ENCODE measurements at regions not wholly inside any gene's neighbourhood (a gene's known extent, or its start where the extent isn't known, plus 50 kb on each side); places are given as distances from the start of the nearest gene placed in this dataset.
A peak's percentile ranks its signal among the peaks of the same experiment; 100 is the strongest.
"Not testable (repeated sequence)": the region's sequence is repeated elsewhere in the genome, so short reads cannot be mapped to it uniquely, and the experiment has no call there.

- TF ChIP-seq, protein P1, sequence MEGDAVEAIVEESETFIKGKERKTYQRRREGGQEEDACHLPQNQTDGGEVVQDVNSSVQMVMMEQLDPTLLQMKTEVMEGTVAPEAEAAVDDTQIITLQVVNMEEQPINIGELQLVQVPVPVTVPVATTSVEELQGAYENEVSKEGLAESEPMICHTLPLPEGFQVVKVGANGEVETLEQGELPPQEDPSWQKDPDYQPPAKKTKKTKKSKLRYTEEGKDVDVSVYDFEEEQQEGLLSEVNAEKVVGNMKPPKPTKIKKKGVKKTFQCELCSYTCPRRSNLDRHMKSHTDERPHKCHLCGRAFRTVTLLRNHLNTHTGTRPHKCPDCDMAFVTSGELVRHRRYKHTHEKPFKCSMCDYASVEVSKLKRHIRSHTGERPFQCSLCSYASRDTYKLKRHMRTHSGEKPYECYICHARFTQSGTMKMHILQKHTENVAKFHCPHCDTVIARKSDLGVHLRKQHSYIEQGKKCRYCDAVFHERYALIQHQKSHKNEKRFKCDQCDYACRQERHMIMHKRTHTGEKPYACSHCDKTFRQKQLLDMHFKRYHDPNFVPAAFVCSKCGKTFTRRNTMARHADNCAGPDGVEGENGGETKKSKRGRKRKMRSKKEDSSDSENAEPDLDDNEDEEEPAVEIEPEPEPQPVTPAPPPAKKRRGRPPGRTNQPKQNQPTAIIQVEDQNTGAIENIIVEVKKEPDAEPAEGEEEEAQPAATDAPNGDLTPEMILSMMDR (conservative IDR thresholded peaks at IDR 0.05; ENCODE audit: low read depth, low read length), result no peak
- no peak overlapping the region for H3K4me3 ChIP-seq (ENCODE audit: low read depth, low read length)
- DNase-seq (ENCODE audit: low read depth), result no peak
Measured at GRCh38 chr15:81723113-81723651, 322.6 kb downstream of the MEX3B start.

- DNase-seq (ENCODE audit: low read depth); H3K4me3 ChIP-seq (ENCODE audit: low read depth, low read length): not testable (repeated sequence)
Measured at GRCh38 chr15:81716468-81716867, 329.4 kb downstream of the MEX3B start.

DNA sequence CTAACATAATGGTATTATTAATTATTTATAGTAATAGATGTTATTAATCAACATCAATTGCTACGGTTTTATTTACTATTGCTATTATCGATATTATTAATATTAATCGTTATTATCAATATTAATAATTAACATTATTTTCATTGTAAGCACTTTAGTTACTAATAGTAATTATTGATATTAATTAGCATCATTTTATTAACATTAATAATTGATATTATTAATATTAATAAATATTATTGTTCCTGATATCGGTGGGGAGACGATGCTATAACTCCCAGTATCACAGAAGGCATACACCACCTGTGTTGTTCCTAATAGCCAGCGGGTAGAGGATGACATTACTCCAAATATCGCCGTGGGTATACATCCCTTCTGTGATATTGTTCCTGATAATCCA is 335.5 kb downstream of the MEX3B start:
- DNase-seq (ENCODE audit: low read depth), result no peak
- H3K4me3 ChIP-seq (ENCODE audit: low read depth, low read length), result no peak overlapping the region
- TF ChIP-seq, protein P1 (conservative IDR thresholded peaks at IDR 0.05; ENCODE audit: low read depth, low read length), result no peak

DNA sequence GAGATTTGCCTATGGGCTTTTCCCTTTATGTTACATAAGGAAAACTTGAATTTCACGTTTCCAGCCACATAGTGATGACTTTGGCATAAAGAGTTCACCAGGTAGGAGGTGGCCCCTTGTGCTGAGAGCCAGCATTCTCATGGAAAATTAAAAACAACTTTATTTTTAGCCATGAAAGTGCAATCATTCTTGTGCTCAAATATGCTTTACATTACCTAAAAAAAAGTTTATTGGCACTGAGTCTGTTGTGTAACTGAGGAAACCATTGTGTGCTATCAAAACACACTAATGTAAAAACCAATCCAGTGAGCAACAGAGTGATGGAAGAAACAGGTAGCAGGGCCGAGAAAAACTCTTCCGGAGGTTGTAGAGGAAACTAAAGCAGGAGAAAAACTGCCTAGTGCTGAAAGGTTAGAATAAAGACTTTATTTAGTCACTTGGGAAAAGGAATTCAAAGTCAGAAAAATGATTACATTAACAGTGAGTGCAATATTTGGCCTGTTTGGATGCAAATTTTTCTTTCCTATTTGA is 332.9 kb upstream of the TMC3 start:
- not testable (repeated sequence) for H3K4me3 ChIP-seq (ENCODE audit: low read depth, low read length); DNase-seq (ENCODE audit: low read depth)

DNA sequence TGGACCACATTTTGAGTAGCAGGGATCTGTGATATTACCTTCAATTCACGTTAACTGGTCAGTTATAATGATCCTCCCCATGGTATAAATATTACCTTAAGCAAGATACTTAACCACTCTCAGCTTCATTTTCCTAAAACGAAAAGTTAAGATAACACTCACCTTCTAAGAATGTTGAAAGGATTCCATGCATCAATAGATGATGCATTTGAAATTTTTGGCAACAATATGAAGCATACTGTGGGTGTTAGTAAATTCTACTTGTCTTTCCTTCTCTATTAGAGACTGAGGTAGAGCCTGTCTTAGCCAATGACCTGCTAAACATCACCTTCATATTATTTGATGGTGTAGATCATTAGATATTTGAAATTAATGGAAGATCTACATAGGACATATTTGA is 331.7 kb upstream of the TMC3 start:
- DNase-seq (ENCODE audit: low read depth); H3K4me3 ChIP-seq (ENCODE audit: low read depth, low read length): not testable (repeated sequence)

- TF ChIP-seq, protein P1 (conservative IDR thresholded peaks at IDR 0.05; ENCODE audit: low read depth, low read length), result no peak
- no peak overlapping the region for H3K4me3 ChIP-seq (ENCODE audit: low read depth, low read length)
- DNase-seq (ENCODE audit: low read depth), result no peak
Measured at GRCh38 chr15:81686021-81686420, 312.0 kb upstream of the TMC3 start.

DNA sequence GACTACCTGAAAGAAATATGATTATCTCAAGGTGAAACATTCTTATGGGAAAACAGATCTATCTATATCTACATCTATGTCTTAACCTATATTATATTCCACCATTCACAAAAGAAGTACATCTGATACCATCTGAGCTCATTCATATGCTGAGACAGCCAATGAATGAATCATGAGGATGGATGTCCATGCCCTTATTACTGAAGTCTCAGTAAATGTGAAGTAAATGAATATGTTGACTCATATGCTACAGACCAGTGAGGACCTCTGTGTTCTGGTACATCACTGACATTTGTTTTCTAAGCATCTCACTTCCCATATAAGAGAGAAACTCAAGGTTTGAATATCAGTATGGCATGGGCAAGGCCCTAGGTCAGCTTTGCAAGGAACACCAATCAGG is 311.2 kb upstream of the TMC3 start:
- TF ChIP-seq, protein P1 (conservative IDR thresholded peaks at IDR 0.05; ENCODE audit: low read depth, low read length), result no peak
- no peak for DNase-seq (ENCODE audit: low read depth)
- H3K4me3 ChIP-seq (ENCODE audit: low read depth, low read length), result no peak overlapping the region

DNA sequence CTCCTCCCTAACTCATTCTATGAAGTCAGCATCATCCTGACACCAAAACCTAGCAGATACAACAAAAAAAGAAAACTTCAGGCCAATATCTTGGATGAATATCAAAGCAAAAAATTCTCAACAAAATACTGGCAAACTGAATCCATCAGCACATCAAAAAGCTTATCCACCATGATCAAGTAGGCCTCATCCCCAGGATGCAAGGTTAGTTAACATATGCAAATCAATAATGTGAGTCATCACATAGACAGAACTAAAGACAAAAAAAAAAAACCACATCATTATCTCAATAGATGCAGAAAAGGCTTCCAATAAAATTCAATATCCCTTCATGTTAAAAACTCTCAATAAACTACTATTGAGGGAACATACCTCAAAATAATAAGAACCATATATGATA is 306.8 kb upstream of the TMC3 start:
- DNase-seq (ENCODE audit: low read depth), result no peak
- H3K4me3 ChIP-seq (ENCODE audit: low read depth, low read length), result no peak overlapping the region
- TF ChIP-seq, protein P1 (conservative IDR thresholded peaks at IDR 0.05; ENCODE audit: low read depth, low read length), result no peak

DNA sequence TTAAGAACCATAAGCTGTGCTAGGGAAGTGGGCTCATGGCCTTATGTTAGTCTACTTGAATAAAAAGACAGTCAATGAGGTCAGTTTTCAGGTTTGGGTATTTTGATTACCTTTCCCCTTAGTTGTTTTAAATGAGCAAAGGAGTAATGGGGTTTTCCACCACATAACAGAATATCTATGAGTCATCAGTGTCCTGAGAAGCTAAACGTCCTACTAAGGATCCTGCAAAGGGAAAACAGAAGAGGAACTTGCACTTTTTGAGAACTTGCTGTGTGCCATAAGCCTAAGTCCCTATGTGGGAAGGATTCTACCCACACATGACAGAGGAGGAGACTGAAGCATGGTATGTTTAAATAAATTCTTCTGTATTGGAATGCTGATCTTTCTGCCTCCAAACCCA is 292.8 kb upstream of the TMC3 start:
- TF ChIP-seq, protein P1 (conservative IDR thresholded peaks at IDR 0.05; ENCODE audit: low read depth, low read length), result no peak
- DNase-seq (ENCODE audit: low read depth), result peak; percentile 2
- no peak overlapping the region for H3K4me3 ChIP-seq (ENCODE audit: low read depth, low read length)
